ENCODE measurements at regions not wholly inside any gene's neighbourhood (a gene's known extent, or its start where the extent isn't known, plus 50 kb on each side); places are given as distances from the start of the nearest gene placed in this dataset.

GRCh38 chr13:26822146-26822545 lies 61.6 kb upstream of the GPR12 start:
- peak; percentile 12 for DNase-seq

- DNase-seq = peak; percentile 33
Observed at GRCh38 chr13:26821672-26822071, 61.1 kb upstream of the GPR12 start.

GRCh38 chr13:26820871-26821270 lies 60.3 kb upstream of the GPR12 start:
- no peak for DNase-seq

GRCh38 chr13:26819046-26819445 lies 58.5 kb upstream of the GPR12 start:
- DNase-seq = no peak

- DNase-seq = no peak
Observed at GRCh38 chr13:26816881-26817280, 56.3 kb upstream of the GPR12 start.

- DNase-seq = no peak
Observed at GRCh38 chr13:26813980-26814348, 53.4 kb upstream of the GPR12 start.

- DNase-seq = no peak
Observed at GRCh38 chr13:26813321-26813979, 52.9 kb upstream of the GPR12 start.

- DNase-seq = no peak
Observed at GRCh38 chr13:26811581-26811980, 51.0 kb upstream of the GPR12 start.
